ENCODE measurements at regions not wholly inside any gene's neighbourhood (a gene's known extent, or its start where the extent isn't known, plus 50 kb on each side); places are given as distances from the start of the nearest gene placed in this dataset.
"Not testable (repeated sequence)": the region's sequence is repeated elsewhere in the genome, so short reads cannot be mapped to it uniquely, and the experiment has no call there.

GRCh38 chr1:83208540-83208939 is 790.4 kb downstream of the TTLL7 start:
- not testable (repeated sequence) for H3K9ac ChIP-seq (ENCODE audit: low read length in 2 of 2); H3K36me3 ChIP-seq (ENCODE audit: control insufficient read depth in 2 of 2, insufficient read depth in 2 of 2, low read length in 2 of 2); H3K4me3 ChIP-seq (ENCODE audit: low read length in 2 of 2); H3K9me3 ChIP-seq (ENCODE audit: control insufficient read depth in 2 of 2, low read length in 2 of 2); H3K4me1 ChIP-seq (ENCODE audit: control insufficient read depth, insufficient read depth, low read length); H3K27ac ChIP-seq (ENCODE audit: low read length); H3K27me3 ChIP-seq (ENCODE audit: control insufficient read depth in 1 of 2, insufficient read depth in 2 of 2, low read length in 2 of 2)

DNA sequence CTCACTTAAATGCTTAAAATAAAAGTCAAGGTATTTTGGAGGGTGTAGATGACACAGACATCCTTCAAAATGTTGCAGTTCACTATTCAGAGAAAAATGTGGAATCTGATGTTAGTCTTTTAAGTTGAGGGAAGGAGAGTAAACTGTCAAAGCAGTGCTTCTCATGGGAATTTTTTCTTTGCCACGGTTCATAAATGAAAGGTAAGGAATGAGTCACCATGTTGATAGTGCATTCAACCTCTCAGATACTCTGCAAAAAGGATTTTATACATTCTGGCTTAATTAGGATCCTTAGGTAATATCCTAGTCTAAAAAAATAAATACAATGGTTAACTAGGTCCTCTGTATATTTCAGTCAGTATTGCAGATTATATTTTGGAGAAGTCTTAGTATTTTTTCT is 804.3 kb downstream of the TTLL7 start:
- H3K4me1 ChIP-seq (ENCODE audit: control insufficient read depth, insufficient read depth, low read length); H3K4me3 ChIP-seq (ENCODE audit: low read length in 2 of 2); H3K9ac ChIP-seq (ENCODE audit: low read length in 2 of 2); H3K27me3 ChIP-seq (ENCODE audit: control insufficient read depth in 1 of 2, insufficient read depth in 2 of 2, low read length in 2 of 2); H3K9me3 ChIP-seq (ENCODE audit: control insufficient read depth in 2 of 2, low read length in 2 of 2); H3K27ac ChIP-seq (ENCODE audit: low read length); H3K36me3 ChIP-seq (ENCODE audit: control insufficient read depth in 2 of 2, insufficient read depth in 2 of 2, low read length in 2 of 2): not testable (repeated sequence)

DNA sequence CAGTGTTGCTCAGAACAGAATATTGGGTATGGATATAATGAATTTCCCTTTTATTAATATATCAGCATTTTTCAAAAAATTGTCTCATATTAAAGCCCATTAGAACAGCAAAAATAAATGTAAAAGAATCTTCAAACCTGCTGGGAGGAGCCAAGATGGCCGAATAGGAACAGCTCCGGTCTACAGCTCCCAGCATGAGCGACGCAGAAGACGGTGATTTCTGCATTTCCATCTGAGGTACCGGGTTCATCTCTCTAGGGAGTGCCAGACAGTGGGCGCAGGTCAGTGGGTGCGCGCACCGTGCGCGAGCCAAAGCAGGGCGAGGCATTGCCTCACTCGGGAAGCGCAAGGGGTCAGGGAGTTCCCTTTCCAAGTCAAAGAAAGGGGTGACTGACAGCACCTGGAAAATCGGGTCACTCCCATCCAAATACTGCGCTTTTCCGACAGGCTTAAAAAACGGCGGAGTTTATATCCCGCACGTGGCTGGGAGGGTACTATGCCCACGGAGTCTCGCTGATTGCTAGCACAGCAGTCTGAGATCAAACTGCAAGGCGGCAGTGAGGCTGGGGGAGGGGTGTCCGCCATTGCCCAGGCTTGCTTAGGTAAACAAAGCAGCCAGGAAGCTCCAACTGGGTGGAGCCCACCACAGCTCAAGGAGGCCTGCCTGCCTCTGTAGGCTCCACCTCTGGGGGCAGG is 816.8 kb downstream of the TTLL7 start:
- H3K27me3 ChIP-seq (ENCODE audit: control insufficient read depth in 1 of 2, insufficient read depth in 2 of 2, low read length in 2 of 2); H3K9ac ChIP-seq (ENCODE audit: low read length in 2 of 2); H3K9me3 ChIP-seq (ENCODE audit: control insufficient read depth in 2 of 2, low read length in 2 of 2); H3K36me3 ChIP-seq (ENCODE audit: control insufficient read depth in 2 of 2, insufficient read depth in 2 of 2, low read length in 2 of 2); H3K4me1 ChIP-seq (ENCODE audit: control insufficient read depth, insufficient read depth, low read length); H3K27ac ChIP-seq (ENCODE audit: low read length); H3K4me3 ChIP-seq (ENCODE audit: low read length in 2 of 2): not testable (repeated sequence)

DNA sequence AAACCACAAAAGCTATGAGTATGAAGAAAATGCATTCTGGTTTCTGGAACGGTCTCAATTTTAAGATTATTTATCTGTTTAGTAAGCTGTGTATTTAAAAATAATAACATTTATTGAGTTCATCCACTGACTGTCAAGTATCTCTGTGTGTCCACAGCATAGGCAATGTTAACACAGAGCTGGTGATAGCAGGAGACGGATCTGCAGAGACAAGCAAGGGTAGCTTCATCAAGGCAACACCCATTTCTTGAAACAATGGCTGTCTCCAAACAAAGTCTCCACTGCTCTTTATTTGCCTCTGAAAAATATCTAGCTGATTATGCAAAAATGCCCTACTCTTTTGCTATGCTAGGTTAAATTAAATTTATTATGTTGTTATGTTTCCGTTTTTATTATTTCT is 818.3 kb downstream of the TTLL7 start:
- not testable (repeated sequence) for H3K4me3 ChIP-seq (ENCODE audit: low read length in 2 of 2); H3K9ac ChIP-seq (ENCODE audit: low read length in 2 of 2); H3K27me3 ChIP-seq (ENCODE audit: control insufficient read depth in 1 of 2, insufficient read depth in 2 of 2, low read length in 2 of 2); H3K36me3 ChIP-seq (ENCODE audit: control insufficient read depth in 2 of 2, insufficient read depth in 2 of 2, low read length in 2 of 2); H3K4me1 ChIP-seq (ENCODE audit: control insufficient read depth, insufficient read depth, low read length); H3K9me3 ChIP-seq (ENCODE audit: control insufficient read depth in 2 of 2, low read length in 2 of 2); H3K27ac ChIP-seq (ENCODE audit: low read length)

GRCh38 chr1:83167634-83168033 is 831.3 kb downstream of the TTLL7 start:
- not testable (repeated sequence) for H3K27ac ChIP-seq (ENCODE audit: low read length); H3K4me3 ChIP-seq (ENCODE audit: low read length in 2 of 2); H3K9me3 ChIP-seq (ENCODE audit: control insufficient read depth in 2 of 2, low read length in 2 of 2); H3K36me3 ChIP-seq (ENCODE audit: control insufficient read depth in 2 of 2, insufficient read depth in 2 of 2, low read length in 2 of 2); H3K4me1 ChIP-seq (ENCODE audit: control insufficient read depth, insufficient read depth, low read length); H3K9ac ChIP-seq (ENCODE audit: low read length in 2 of 2); H3K27me3 ChIP-seq (ENCODE audit: control insufficient read depth in 1 of 2, insufficient read depth in 2 of 2, low read length in 2 of 2)

DNA sequence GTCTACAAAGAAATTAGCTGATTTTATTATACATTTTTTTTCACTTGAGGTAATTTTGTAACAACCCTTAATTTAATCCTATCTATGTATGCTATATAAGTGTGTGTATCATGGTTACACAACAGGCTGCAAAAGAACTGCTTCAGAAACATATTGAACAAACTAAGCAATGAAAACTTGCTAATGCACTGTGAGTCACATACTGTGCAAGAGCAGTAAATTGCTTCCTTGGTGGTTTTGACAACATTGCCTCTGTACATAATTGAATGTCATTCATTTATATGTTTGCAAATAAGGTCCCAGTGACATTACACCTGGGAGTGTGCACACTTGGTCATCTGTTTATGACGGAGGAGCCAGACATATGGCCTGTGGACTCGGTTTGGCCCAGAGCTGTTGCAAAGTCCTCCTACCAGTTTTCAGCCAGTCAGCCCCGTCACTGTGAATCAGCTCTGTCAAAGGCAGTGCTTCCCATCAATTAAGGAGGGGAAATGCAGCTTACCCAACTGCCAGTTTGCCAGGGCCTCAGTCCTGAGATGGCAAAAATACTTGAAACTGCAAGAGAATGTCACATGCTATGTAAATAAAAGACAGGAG is 835.0 kb downstream of the TTLL7 start:
- H3K27me3 ChIP-seq (ENCODE audit: control insufficient read depth in 1 of 2, insufficient read depth in 2 of 2, low read length in 2 of 2); H3K4me3 ChIP-seq (ENCODE audit: low read length in 2 of 2); H3K27ac ChIP-seq (ENCODE audit: low read length); H3K9me3 ChIP-seq (ENCODE audit: control insufficient read depth in 2 of 2, low read length in 2 of 2); H3K9ac ChIP-seq (ENCODE audit: low read length in 2 of 2); H3K4me1 ChIP-seq (ENCODE audit: control insufficient read depth, insufficient read depth, low read length); H3K36me3 ChIP-seq (ENCODE audit: control insufficient read depth in 2 of 2, insufficient read depth in 2 of 2, low read length in 2 of 2): not testable (repeated sequence)

- H3K4me3 ChIP-seq (ENCODE audit: low read length in 2 of 2); H3K4me1 ChIP-seq (ENCODE audit: control insufficient read depth, insufficient read depth, low read length); H3K27me3 ChIP-seq (ENCODE audit: control insufficient read depth in 1 of 2, insufficient read depth in 2 of 2, low read length in 2 of 2); H3K27ac ChIP-seq (ENCODE audit: low read length); H3K36me3 ChIP-seq (ENCODE audit: control insufficient read depth in 2 of 2, insufficient read depth in 2 of 2, low read length in 2 of 2); H3K9ac ChIP-seq (ENCODE audit: low read length in 2 of 2); H3K9me3 ChIP-seq (ENCODE audit: control insufficient read depth in 2 of 2, low read length in 2 of 2): not testable (repeated sequence)
Observed at GRCh38 chr1:83158924-83159323, 840.0 kb downstream of the TTLL7 start.

DNA sequence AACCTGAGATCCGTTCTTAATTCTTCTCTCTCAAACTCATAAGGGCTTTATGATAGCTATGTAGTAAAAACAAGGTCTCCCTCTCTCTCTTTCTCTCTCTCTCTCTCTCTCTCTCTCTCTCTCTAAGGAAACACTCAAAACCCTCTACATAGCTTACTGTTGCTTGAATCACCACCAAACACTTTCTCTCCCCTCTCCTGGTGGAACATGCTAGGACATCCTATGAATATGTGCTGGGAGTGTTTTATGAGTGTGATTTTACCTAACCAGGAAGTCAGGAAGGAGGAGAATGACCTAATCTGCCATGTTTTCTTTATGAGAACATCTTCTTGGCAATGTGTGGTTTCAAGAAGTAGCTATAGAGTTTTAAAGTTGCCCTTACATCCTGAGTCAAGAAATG is 844.6 kb downstream of the TTLL7 start:
- not testable (repeated sequence) for H3K4me1 ChIP-seq (ENCODE audit: control insufficient read depth, insufficient read depth, low read length); H3K36me3 ChIP-seq (ENCODE audit: control insufficient read depth in 2 of 2, insufficient read depth in 2 of 2, low read length in 2 of 2); H3K9me3 ChIP-seq (ENCODE audit: control insufficient read depth in 2 of 2, low read length in 2 of 2); H3K27ac ChIP-seq (ENCODE audit: low read length); H3K4me3 ChIP-seq (ENCODE audit: low read length in 2 of 2); H3K9ac ChIP-seq (ENCODE audit: low read length in 2 of 2); H3K27me3 ChIP-seq (ENCODE audit: control insufficient read depth in 1 of 2, insufficient read depth in 2 of 2, low read length in 2 of 2)

- H3K36me3 ChIP-seq (ENCODE audit: control insufficient read depth in 2 of 2, insufficient read depth in 2 of 2, low read length in 2 of 2); H3K27ac ChIP-seq (ENCODE audit: low read length); H3K4me1 ChIP-seq (ENCODE audit: control insufficient read depth, insufficient read depth, low read length); H3K9me3 ChIP-seq (ENCODE audit: control insufficient read depth in 2 of 2, low read length in 2 of 2); H3K27me3 ChIP-seq (ENCODE audit: control insufficient read depth in 1 of 2, insufficient read depth in 2 of 2, low read length in 2 of 2); H3K9ac ChIP-seq (ENCODE audit: low read length in 2 of 2); H3K4me3 ChIP-seq (ENCODE audit: low read length in 2 of 2): not testable (repeated sequence)
Observed at GRCh38 chr1:83151167-83151898, 847.6 kb downstream of the TTLL7 start.

DNA sequence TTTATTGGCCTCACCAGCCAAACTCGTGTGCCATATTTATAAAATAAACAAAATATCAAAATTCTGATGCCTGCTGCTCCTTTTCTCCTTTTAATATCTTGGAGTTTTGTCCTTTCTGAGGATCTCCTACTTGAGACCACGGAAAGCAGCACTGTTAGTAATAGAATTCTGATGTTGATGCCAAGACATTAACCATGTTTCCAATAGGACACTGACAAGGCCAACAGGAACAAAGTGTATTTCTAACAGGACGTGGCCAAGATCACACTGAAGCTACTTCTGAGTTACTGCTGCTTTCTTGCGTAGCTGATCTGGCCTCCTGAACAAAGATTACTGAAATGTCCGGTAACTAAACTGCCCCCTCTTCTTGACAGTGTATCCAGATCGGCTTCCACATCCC is 848.5 kb downstream of the TTLL7 start:
- H3K4me3 ChIP-seq (ENCODE audit: low read length in 2 of 2); H3K9me3 ChIP-seq (ENCODE audit: control insufficient read depth in 2 of 2, low read length in 2 of 2); H3K27me3 ChIP-seq (ENCODE audit: control insufficient read depth in 1 of 2, insufficient read depth in 2 of 2, low read length in 2 of 2); H3K9ac ChIP-seq (ENCODE audit: low read length in 2 of 2); H3K4me1 ChIP-seq (ENCODE audit: control insufficient read depth, insufficient read depth, low read length); H3K36me3 ChIP-seq (ENCODE audit: control insufficient read depth in 2 of 2, insufficient read depth in 2 of 2, low read length in 2 of 2); H3K27ac ChIP-seq (ENCODE audit: low read length): not testable (repeated sequence)

- not testable (repeated sequence) for H3K9ac ChIP-seq (ENCODE audit: low read length in 2 of 2); H3K4me3 ChIP-seq (ENCODE audit: low read length in 2 of 2); H3K36me3 ChIP-seq (ENCODE audit: control insufficient read depth in 2 of 2, insufficient read depth in 2 of 2, low read length in 2 of 2); H3K4me1 ChIP-seq (ENCODE audit: control insufficient read depth, insufficient read depth, low read length); H3K27ac ChIP-seq (ENCODE audit: low read length); H3K9me3 ChIP-seq (ENCODE audit: control insufficient read depth in 2 of 2, low read length in 2 of 2); H3K27me3 ChIP-seq (ENCODE audit: control insufficient read depth in 1 of 2, insufficient read depth in 2 of 2, low read length in 2 of 2)
Observed at GRCh38 chr1:83145820-83146219, 853.1 kb downstream of the TTLL7 start.

All from stomach smooth muscle (tissue), 2 donors.